GM21576 (cell line): ENCODE measurements at regions not wholly inside any gene's neighbourhood (a gene's known extent, or its start where the extent isn't known, plus 50 kb on each side); places are given as distances from the start of the nearest gene placed in this dataset.
"Not testable (repeated sequence)": the region's sequence is repeated elsewhere in the genome, so short reads cannot be mapped to it uniquely, and the experiment has no call there.

Experiments used
- ATAC-seq: cut with Tn5 transposase; IDR thresholded peaks from one replicate; pipeline ENCODE4 v1.9.1; 2021; ENCODE audit warnings: mild to moderate bottlenecking, moderate library complexity; ENCODE audit not compliant: unreplicated experiment

- no peak for ATAC-seq
Observed at GRCh38 chr13:75180805-75181455, 301.0 kb downstream of the TBC1D4 start.

GRCh38 chr13:75178436-75178835 is 303.5 kb downstream of the TBC1D4 start:
- no peak for ATAC-seq

DNA sequence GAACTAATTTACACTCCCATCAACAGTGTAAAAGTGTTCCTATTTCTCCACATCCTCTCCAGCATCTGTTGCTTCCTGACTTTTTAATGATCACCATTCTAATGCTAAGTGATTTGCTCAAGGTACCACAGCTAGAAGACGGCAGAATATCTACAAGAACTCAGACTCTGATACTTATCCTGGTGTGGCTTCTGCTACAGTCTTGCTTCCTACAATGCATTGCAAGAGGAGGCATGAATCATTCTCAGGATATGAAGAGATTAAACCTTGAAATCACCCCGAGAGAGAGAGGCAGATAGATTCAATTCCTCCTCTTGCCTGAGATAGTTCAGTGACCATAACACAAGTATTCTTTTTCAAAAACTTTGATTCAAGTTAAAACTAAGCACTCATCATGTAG is 306.4 kb downstream of the TBC1D4 start:
- ATAC-seq = no peak

GRCh38 chr13:75175097-75175496 is 306.9 kb downstream of the TBC1D4 start:
- not testable (repeated sequence) for ATAC-seq

GRCh38 chr13:75174481-75174880 is 307.5 kb downstream of the TBC1D4 start:
- no peak for ATAC-seq

- no peak for ATAC-seq
Observed at GRCh38 chr13:75173457-75174356, 308.3 kb downstream of the TBC1D4 start.

GRCh38 chr13:75170311-75170710 is 311.7 kb downstream of the TBC1D4 start:
- ATAC-seq = no peak

- no peak for ATAC-seq
Observed at GRCh38 chr13:75165543-75166230, 316.3 kb downstream of the TBC1D4 start.

GRCh38 chr13:75161804-75162203 is 320.2 kb downstream of the TBC1D4 start:
- no peak for ATAC-seq

GRCh38 chr13:75160984-75161383 is 321.0 kb downstream of the TBC1D4 start:
- no peak for ATAC-seq

- no peak for ATAC-seq
Observed at GRCh38 chr13:75154331-75154730, 327.6 kb downstream of the TBC1D4 start.

- ATAC-seq = no peak
Observed at GRCh38 chr13:75153834-75154233, 328.1 kb downstream of the TBC1D4 start.

DNA sequence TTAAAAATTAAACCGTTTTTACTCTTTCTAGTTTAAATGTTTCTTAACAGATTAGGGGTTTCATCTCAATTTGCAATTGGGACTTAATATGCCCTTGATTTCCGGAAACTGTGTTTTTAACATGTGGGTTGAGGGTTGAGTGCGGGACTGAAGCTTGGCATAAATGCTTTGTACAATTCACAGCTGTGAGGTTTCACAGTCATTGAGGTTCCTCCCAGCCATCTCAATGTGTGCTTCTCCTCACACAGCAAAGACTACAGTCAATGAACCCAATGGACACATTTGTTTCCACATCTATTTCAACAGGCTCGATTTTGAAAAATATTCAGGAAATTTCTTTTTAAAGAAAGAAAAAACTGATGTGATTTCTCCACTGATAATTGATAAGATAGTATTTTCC is 328.6 kb downstream of the TBC1D4 start:
- ATAC-seq = no peak

GRCh38 chr13:75151081-75151643 is 330.8 kb downstream of the TBC1D4 start:
- ATAC-seq = no peak

- ATAC-seq = no peak
Observed at GRCh38 chr13:75149776-75150175, 332.2 kb downstream of the TBC1D4 start.

- no peak for ATAC-seq
Observed at GRCh38 chr13:75147946-75148345, 334.0 kb downstream of the TBC1D4 start.

DNA sequence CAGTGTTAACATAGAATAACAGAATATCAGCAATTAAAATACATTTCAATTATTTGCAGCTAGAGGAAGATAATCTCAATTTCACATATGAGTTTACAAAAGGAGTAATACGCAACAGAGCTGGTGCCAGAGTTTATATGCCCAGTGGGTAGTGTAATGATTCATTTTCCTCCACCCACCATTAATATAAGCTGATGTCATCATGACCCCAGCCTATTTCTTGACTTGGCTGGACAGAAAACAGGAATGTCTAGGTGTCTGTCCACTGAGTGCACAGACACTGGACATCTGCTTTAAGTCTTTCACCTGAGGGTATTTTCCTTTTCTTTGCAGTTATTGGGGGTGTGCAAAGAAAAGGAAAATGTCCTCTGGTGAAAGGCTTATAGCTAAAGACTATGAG is 335.5 kb downstream of the TBC1D4 start:
- ATAC-seq = no peak

- no peak for ATAC-seq
Observed at GRCh38 chr13:75145927-75146326, 336.0 kb downstream of the TBC1D4 start.

GRCh38 chr13:75139291-75139690 is 342.7 kb downstream of the TBC1D4 start:
- no peak for ATAC-seq

DNA sequence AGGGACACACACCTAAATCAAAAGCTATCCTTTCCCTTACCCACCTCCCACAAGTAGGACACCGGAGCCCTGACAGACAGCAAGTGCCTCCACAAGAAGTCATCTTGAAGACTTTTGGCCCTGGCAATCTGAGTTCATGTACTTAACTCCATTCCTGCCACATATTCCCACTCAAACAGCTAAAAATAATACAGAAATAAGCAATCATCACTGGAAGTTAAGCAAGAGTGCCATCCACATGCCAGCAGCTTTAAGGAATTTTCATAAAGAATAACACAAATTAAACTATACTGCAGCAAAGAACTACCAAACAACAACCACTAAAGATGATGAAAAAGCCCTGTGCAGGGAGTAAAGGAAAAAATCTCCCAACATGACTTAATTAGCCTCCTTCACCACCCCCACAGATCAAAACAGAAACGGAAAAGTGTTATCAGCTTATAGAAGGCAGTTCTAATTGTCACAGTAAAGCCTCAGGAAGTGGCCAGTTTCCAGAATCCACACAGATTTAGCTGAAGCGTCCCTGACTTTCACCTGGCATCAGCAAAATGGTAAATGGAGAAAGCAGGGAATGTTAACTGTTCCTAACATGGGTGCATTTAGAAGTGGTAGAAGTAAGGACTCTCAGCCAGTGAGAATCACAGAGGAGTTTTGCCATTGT is 343.9 kb downstream of the TBC1D4 start:
- no peak for ATAC-seq

DNA sequence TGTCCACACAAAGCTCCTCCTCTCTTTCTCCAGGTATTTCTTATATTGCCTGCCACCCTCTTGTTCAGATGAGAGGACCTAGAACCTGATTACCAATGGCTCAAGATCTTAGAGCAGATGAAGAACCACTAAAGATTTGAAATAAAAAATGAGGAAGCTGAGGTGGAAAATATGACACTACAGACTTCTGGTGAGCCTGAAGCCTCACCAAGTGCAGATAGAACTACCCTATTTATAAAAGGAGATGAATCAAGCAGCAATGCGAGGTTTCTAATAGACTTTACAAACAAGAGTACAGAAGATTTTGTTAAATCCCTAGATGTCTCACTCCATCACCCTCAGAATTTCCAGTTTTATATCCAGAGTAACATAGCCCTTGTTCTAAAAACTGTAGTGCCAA is 345.8 kb downstream of the TBC1D4 start:
- ATAC-seq = no peak
